ENCODE measurements at regions not wholly inside any gene's neighbourhood (a gene's known extent, or its start where the extent isn't known, plus 50 kb on each side); places are given as distances from the start of the nearest gene placed in this dataset.
"Not testable (repeated sequence)": the region's sequence is repeated elsewhere in the genome, so short reads cannot be mapped to it uniquely, and the experiment has no call there.

- Histone ChIP-seq H3K36me3 (ENCODE audit: control insufficient read depth, insufficient read depth, low read length) (no peaks in the 10 kb centered on the region), H3K4me1 (ENCODE audit: control insufficient read depth, insufficient read depth, low read length) (no peaks in the 10 kb centered on the region), H3K27me3 (ENCODE audit: control insufficient read depth, insufficient read depth, low read length) (no peaks in the 10 kb centered on the region), H3K27ac (ENCODE audit: low read length) (no peak overlapping the region), H3K9me3 (ENCODE audit: control insufficient read depth, insufficient read depth, low read depth, low read length) (no peaks in the 10 kb centered on the region), H3K4me3 (ENCODE audit: low read depth in 2 of 2, low read length in 2 of 2) (no peak overlapping the region)
- no peak for DNase-seq (ENCODE audit: low read depth, low spot score)
- ATAC-seq, result no peak
- ChIA-PET CTCF (no interaction called here), POLR2A (no interaction called here)
- TF ChIP-seq REST (IDR thresholded peaks at IDR 0.05; ENCODE audit: insufficient read depth in 1 of 2, low read depth in 2 of 2, low read length in 1 of 2), result no peak
- no peak for TF ChIP-seq CTCF (IDR thresholded peaks at IDR 0.05)
- TF ChIP-seq POLR2AphosphoS5 (IDR thresholded peaks at IDR 0.05; ENCODE audit: low read depth, low read length), result no peak
- TF ChIP-seq SIN3A (IDR thresholded peaks at IDR 0.05; ENCODE audit: borderline replicate concordance, insufficient read depth, low read depth, low read length), result no peak
- no peak for TF ChIP-seq TCF7L2 (IDR thresholded peaks at IDR 0.05; ENCODE audit: low read depth, low read length)
- intact Hi-C loops (cut with micrococcal nuclease; ENCODE audit: unreplicated experiment) (no loop called here), in situ Hi-C loops (cut with HindIII; ENCODE audit: low pct_unique_long_range_greater_than_20kb, low sequenced_read_pairs) (no loop called here)
- no TSS peak for BruUV-seq (replicated peaks)
Measured at GRCh38 chr6:81933089-81933488, 180.6 kb upstream of the TENT5A start.

- H3K9me3 ChIP-seq (ENCODE audit: control insufficient read depth, insufficient read depth, low read depth, low read length); H3K27ac ChIP-seq (ENCODE audit: low read length); in situ Hi-C loops (cut with HindIII; ENCODE audit: low pct_unique_long_range_greater_than_20kb, low sequenced_read_pairs); BruUV-seq (replicated peaks); DNase-seq (ENCODE audit: low read depth, low spot score); H3K27me3 ChIP-seq (ENCODE audit: control insufficient read depth, insufficient read depth, low read length); H3K36me3 ChIP-seq (ENCODE audit: control insufficient read depth, insufficient read depth, low read length); POLR2A ChIA-PET; intact Hi-C loops (cut with micrococcal nuclease; ENCODE audit: unreplicated experiment); ATAC-seq; H3K4me1 ChIP-seq (ENCODE audit: control insufficient read depth, insufficient read depth, low read length); H3K4me3 ChIP-seq (ENCODE audit: low read depth in 2 of 2, low read length in 2 of 2); CTCF ChIA-PET: not testable (repeated sequence)
Measured at GRCh38 chr6:81932448-81932847, 180.0 kb upstream of the TENT5A start.

- in situ Hi-C loops (cut with HindIII; ENCODE audit: low pct_unique_long_range_greater_than_20kb, low sequenced_read_pairs) (no loop called here), intact Hi-C loops (cut with micrococcal nuclease; ENCODE audit: unreplicated experiment) (no loop called here)
- no peak overlapping the region for H3K4me3 ChIP-seq (ENCODE audit: low read depth in 2 of 2, low read length in 2 of 2)
- TF ChIP-seq CTCF (IDR thresholded peaks at IDR 0.05), result no peak
- no peak for TF ChIP-seq REST (IDR thresholded peaks at IDR 0.05; ENCODE audit: insufficient read depth in 1 of 2, low read depth in 2 of 2, low read length in 1 of 2)
- TF ChIP-seq POLR2AphosphoS5 (IDR thresholded peaks at IDR 0.05; ENCODE audit: low read depth, low read length), result no peak
- no peak for TF ChIP-seq SIN3A (IDR thresholded peaks at IDR 0.05; ENCODE audit: borderline replicate concordance, insufficient read depth, low read depth, low read length)
- TF ChIP-seq TCF7L2 (IDR thresholded peaks at IDR 0.05; ENCODE audit: low read depth, low read length), result no peak
- no peak for ATAC-seq
- H3K27me3 ChIP-seq (ENCODE audit: control insufficient read depth, insufficient read depth, low read length), result no peaks in the 10 kb centered on the region
- ChIA-PET CTCF (no interaction called here), POLR2A (no interaction called here)
- H3K9me3 ChIP-seq (ENCODE audit: control insufficient read depth, insufficient read depth, low read depth, low read length), result no peaks in the 10 kb centered on the region
- no peaks in the 10 kb centered on the region for H3K36me3 ChIP-seq (ENCODE audit: control insufficient read depth, insufficient read depth, low read length)
- no TSS peak for BruUV-seq (replicated peaks)
- no peak for DNase-seq (ENCODE audit: low read depth, low spot score)
- no peaks in the 10 kb centered on the region for H3K4me1 ChIP-seq (ENCODE audit: control insufficient read depth, insufficient read depth, low read length)
- H3K27ac ChIP-seq (ENCODE audit: low read length), result no peak overlapping the region
Measured at GRCh38 chr6:81929828-81930227, 177.3 kb upstream of the TENT5A start.

Measured in Panc1 (cell line).